GM12878 (cell line): ENCODE measurements at regions not wholly inside any gene's neighbourhood (a gene's known extent, or its start where the extent isn't known, plus 50 kb on each side); places are given as distances from the start of the nearest gene placed in this dataset.

Experiments used
- ATAC-seq: fragments of 200-7000 bp; cut with Tn5 transposase; 3 replicates; pipeline ENCODE4 v1.9.1; 2020; ENCODE audit warnings: mild to moderate bottlenecking, moderate library complexity
- BruUV-seq: library from RNA; stranded (reverse); fragments of 400-500 nt; replicated peaks from 2 replicates; lab custom pipeline; 2021; lab: Mats Ljungman, UMichigan
- CTCF ChIA-PET: fragments of 300-600 bp; sonication (Branson Sonifier 250); formaldehyde crosslinking; extraction: SDS; loops from one replicate; lab custom pipeline; 2021; ENCODE audit warnings: inconsistent platforms; lab: Yijun Ruan, JAX
- POLR2A ChIA-PET: fragments of 350-600 bp; formaldehyde crosslinking; extraction: SDS; loops from one replicate; lab custom pipeline; 2021; ENCODE audit warnings: inconsistent platforms; lab: Charles Lee
- RAD21 ChIA-PET: fragments of 300-600 bp; sonication (Branson Sonifier 250); formaldehyde crosslinking; loops from one replicate; lab custom pipeline; 2023; ENCODE audit warnings: antibody characterized with exemption; ENCODE audit not compliant: unreplicated experiment; lab: Charles Lee
- SMC1A ChIA-PET: fragments of 300-600 bp; sonication (Branson Sonifier 250); formaldehyde crosslinking; loops from one replicate; lab custom pipeline; 2023; ENCODE audit not compliant: unreplicated experiment, uncharacterized antibody; lab: Charles Lee
- DNase-seq: peaks from one replicate; pipeline ENCODE4 v3.0.0-alpha.2; 2011; ENCODE audit warnings: low read depth, low spot score
- FAIRE-seq: peaks from 3 replicates; lab custom pipeline; 2011; peaks lifted over from hg19 to GRCh38; lab: Jason Lieb, UNC
- H2AFZ ChIP-seq: 2 replicates; pipeline ENCODE4 v1.6.0; 2011; ENCODE audit warnings: low read depth, low read length, control low read depth; ENCODE audit not compliant: control insufficient read depth
- H3K27ac ChIP-seq: 2 replicates; pipeline ENCODE4 v1.5.1; 2011; ENCODE audit warnings: control low read depth; ENCODE audit not compliant: control insufficient read depth, insufficient read depth
- H3K27me3 ChIP-seq, 2 experiments: replicated peaks in 1 of 2; 2 replicates each; pipeline versions ENCODE4 v1.6.0 to v1.6.1; 2011; ENCODE audit warnings: low read length in 1 of 2; ENCODE audit not compliant: control insufficient read depth in 2 of 2, insufficient read depth in 2 of 2
- H3K36me3 ChIP-seq, 2 experiments: 2 replicates each; pipeline ENCODE4 v1.5.1; 2011; ENCODE audit warnings: low read length in 1 of 2; ENCODE audit not compliant: control insufficient read depth in 2 of 2, insufficient read depth in 2 of 2
- H3K4me1 ChIP-seq: 2 replicates; pipeline ENCODE4 v1.6.1; 2011; ENCODE audit warnings: mild to moderate bottlenecking, low read length, moderate library complexity, mixed read lengths; ENCODE audit not compliant: control insufficient read depth, insufficient read depth
- H3K4me2 ChIP-seq: 2 replicates; pipeline ENCODE4 v1.6.0; 2011; ENCODE audit warnings: control low read depth; ENCODE audit not compliant: control insufficient read depth, insufficient read depth
- H3K4me3 ChIP-seq: fragments of 200-600 bp; sonication (generic); 2 replicates; pipeline ENCODE4 v1.5.1; 2016
- H3K79me2 ChIP-seq: 2 replicates; pipeline ENCODE4 v1.6.0; 2011; ENCODE audit warnings: low read length; ENCODE audit not compliant: control insufficient read depth, insufficient read depth
- H3K9ac ChIP-seq: 2 replicates; pipeline ENCODE4 v1.8.0; 2011; ENCODE audit warnings: low read length, control low read depth, mixed read lengths; ENCODE audit not compliant: control insufficient read depth, insufficient read depth
- H3K9me3 ChIP-seq: replicated peaks from 3 replicates; pipeline ENCODE4 v1.5.1; 2011; ENCODE audit warnings: mild to moderate bottlenecking, low read length; ENCODE audit not compliant: control insufficient read depth, insufficient read depth
- H4K20me1 ChIP-seq: 2 replicates; pipeline ENCODE4 v1.6.0; 2011; ENCODE audit not compliant: control insufficient read depth, insufficient read depth
- ASH2L ChIP-seq: fragments of 300-600, 200-600 bp; sonication (generic); IDR thresholded peaks from 2 replicates; pipeline ENCODE4 v1.6.1; 2017; ENCODE audit warnings: low read depth, mild to moderate bottlenecking, borderline replicate concordance
- BCL3 ChIP-seq: IDR thresholded peaks from 2 replicates; pipeline ENCODE4 v1.6.1; 2011; ENCODE audit warnings: borderline replicate concordance, low read depth, mild to moderate bottlenecking, moderate library complexity, low read length; ENCODE audit not compliant: insufficient read depth, poor library complexity, severe bottlenecking
- BMI1 ChIP-seq: fragments of 450-650 bp; IDR thresholded peaks from 2 replicates; pipeline ENCODE4 v1.6.1; 2016; ENCODE audit warnings: mild to moderate bottlenecking, moderate library complexity, borderline replicate concordance
- ELK1 ChIP-seq: IDR thresholded peaks from 2 replicates; pipeline ENCODE4 v1.6.1; 2012; ENCODE audit warnings: low read depth, low read length, improper control_type of control experiment
- EP300 ChIP-seq, 2 experiments: fragments of 150-350 bp in 1 of 2; IDR thresholded peaks; 2 replicates each; pipeline ENCODE4 v1.6.1; 2011 to 2012; ENCODE audit warnings: low read depth in 2 of 2, low read length in 2 of 2, borderline replicate concordance in 1 of 2, improper control_type of control experiment in 1 of 2, inconsistent platforms in 1 of 2; ENCODE audit not compliant: control insufficient read depth in 1 of 2
- EZH2 ChIP-seq: IDR thresholded peaks from 2 replicates; pipeline ENCODE4 v1.6.1; 2012; ENCODE audit warnings: low read depth, mild to moderate bottlenecking, control low read depth, inconsistent platforms, low read length, borderline replicate concordance; ENCODE audit not compliant: control insufficient read depth
- MEF2B ChIP-seq: fragments of 450-650 bp; IDR thresholded peaks from 2 replicates; pipeline ENCODE4 v1.6.1; 2018; ENCODE audit warnings: mild to moderate bottlenecking, moderate library complexity; ENCODE audit not compliant: partially characterized antibody, poor library complexity, severe bottlenecking
- NFYA ChIP-seq: IDR thresholded peaks from 2 replicates; pipeline ENCODE4 v1.6.1; 2011; ENCODE audit warnings: low read depth, mild to moderate bottlenecking, low read length, improper control_type of control experiment, borderline replicate concordance
- PAX5 ChIP-seq: IDR thresholded peaks from 2 replicates; pipeline ENCODE4 v1.6.1; 2011; ENCODE audit warnings: low read depth, low read length, borderline replicate concordance
- POLR2A ChIP-seq: IDR thresholded peaks from 2 replicates; pipeline ENCODE4 v1.6.1; 2011; ENCODE audit warnings: low read depth, mild to moderate bottlenecking, low read length
- POLR2AphosphoS5 ChIP-seq: IDR thresholded peaks from 2 replicates; pipeline ENCODE4 v1.6.1; 2011; ENCODE audit warnings: mild to moderate bottlenecking, low read length, inconsistent platforms
- POU2F2 ChIP-seq: IDR thresholded peaks from 3 replicates; pipeline ENCODE4 v1.6.1; 2011; ENCODE audit warnings: low read depth, mild to moderate bottlenecking, low read length, borderline replicate concordance
- SIN3A ChIP-seq: IDR thresholded peaks from 2 replicates; pipeline ENCODE4 v1.6.1; 2012; ENCODE audit warnings: low read depth, low read length, improper control_type of control experiment
- SIX5 ChIP-seq: IDR thresholded peaks from 2 replicates; pipeline ENCODE4 v1.6.1; 2011; ENCODE audit warnings: mild to moderate bottlenecking, low read depth, low read length, moderate library complexity; ENCODE audit not compliant: severe bottlenecking
- SMAD1 ChIP-seq: fragments of 450-650 bp; IDR thresholded peaks from 2 replicates; pipeline ENCODE4 v1.6.1; 2018; ENCODE audit warnings: mild to moderate bottlenecking, low read depth; ENCODE audit not compliant: partially characterized antibody
- TARDBP ChIP-seq: IDR thresholded peaks from 2 replicates; pipeline ENCODE4 v1.6.1; 2016; ENCODE audit warnings: borderline replicate concordance
- WRNIP1 ChIP-seq: IDR thresholded peaks from 2 replicates; pipeline ENCODE4 v1.6.1; 2011; ENCODE audit warnings: low read depth, low read length, improper control_type of control experiment, borderline replicate concordance
- WGBS: methylation state at CpG from one replicate; pipeline ENCODE4 v1.1.6; 2016; ENCODE audit warnings: low lambda C conversion rate; ENCODE audit not compliant: insufficient replicate concordance, insufficient coverage; ENCODE audit errors: missing lambda C conversion rate; 5-methylcytosine and 5-hydroxymethylcytosine counted together
- in situ Hi-C: fragments of 300-500 bp; cut with MboI; formaldehyde crosslinking; loops from 9 replicates; pipeline ENCODE4 v1.14.3; 2018; ENCODE audit warnings: mixed read lengths
- intact Hi-C: fragments of 100-400 bp; cut with micrococcal nuclease; formaldehyde crosslinking; loops from one replicate; pipeline ENCODE4 v1.14.2; 2022; ENCODE audit not compliant: unreplicated experiment

DNA sequence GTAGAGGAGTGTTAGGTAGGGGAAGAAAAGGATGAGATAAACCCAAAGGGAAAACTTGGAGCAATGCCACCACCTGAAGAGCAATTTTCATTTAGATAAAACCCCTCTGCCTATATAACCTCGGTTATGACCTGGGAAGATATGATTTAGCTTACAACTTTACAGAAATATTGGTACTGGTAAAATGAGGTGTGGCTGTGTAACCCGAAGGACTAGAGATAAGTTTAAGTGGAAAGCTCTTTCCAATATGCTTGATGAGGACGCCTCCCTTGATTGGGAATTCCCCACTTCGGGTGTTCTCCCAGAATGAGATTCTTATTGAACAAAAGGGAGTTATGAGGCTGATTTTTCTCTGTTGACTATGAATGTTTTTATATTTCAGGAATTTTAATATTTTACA, 109.5 kb upstream of the CDK6 start:
- SMC1A ChIA-PET, result no interaction called here
- POLR2A ChIA-PET, result no interaction called here
- Histone ChIP-seq H3K9me3 (peaks cover 4% of the 10 kb centered on the region), H3K4me2 (no peak overlapping the region), H3K36me3 (no peaks in the 10 kb centered on the region), H3K27ac (no peak overlapping the region), H3K9ac (no peak overlapping the region), H3K4me3 (no peak overlapping the region), H3K27me3 (no peaks in the 10 kb centered on the region), H4K20me1 (no peaks in the 10 kb centered on the region), H3K4me1 (no peaks in the 10 kb centered on the region), H2AFZ (no peak overlapping the region), H3K79me2 (no peaks in the 10 kb centered on the region)
- RAD21 ChIA-PET, result no interaction called here
- FAIRE-seq (no peak), ATAC-seq (no peak), DNase-seq (no peak)
- WGBS, result 47% methylated on average over 4 of the region's 4 CpGs
- intact Hi-C loops (no loop called here), in situ Hi-C loops (no loop called here)
- no peak for TF ChIP-seq POU2F2
- TF ChIP-seq POLR2A, result no peak
- TF ChIP-seq EZH2, result no peak
- no peak for TF ChIP-seq EP300 (IDR thresholded peaks at IDR 0.05; ENCODE audit: borderline replicate concordance in 1 of 2, control insufficient read depth in 1 of 2, low read depth in 2 of 2, low read length in 2 of 2)
- TF ChIP-seq NFYA, result no peak
- TF ChIP-seq WRNIP1, result no peak
- CTCF ChIA-PET, result no interaction called here
- no TSS peak for BruUV-seq

- peaks cover 6% of the 10 kb centered on the region for H3K9me3 ChIP-seq
- ChIA-PET POLR2A (no interaction called here), CTCF (interaction anchor here (0.7 to 1.5 kb wide), 2 partner anchors 10 to 33 kb away, joined by 3 read pairs; no protein-coding TSS in a partner anchor), SMC1A (interaction anchor here (0.9 to 1.4 kb wide), 3 partner anchors 10 to 100 kb away, joined by 3 to 4 read pairs (median 3); no protein-coding TSS in a partner anchor), RAD21 (no interaction called here)
- H3K36me3 ChIP-seq, result no peaks in the 10 kb centered on the region
- no peak for DNase-seq
- H3K9ac ChIP-seq, result no peak overlapping the region
- intact Hi-C loops (no loop called here), in situ Hi-C loops (no loop called here)
- no peak for FAIRE-seq
- no peaks in the 10 kb centered on the region for H3K4me1 ChIP-seq
- H3K4me2 ChIP-seq, result no peak overlapping the region
- no peak for ATAC-seq
- H3K27me3 ChIP-seq, result no peaks in the 10 kb centered on the region
- no TSS peak for BruUV-seq
- H2AFZ ChIP-seq, result no peak overlapping the region
- 63% methylated on average over 6 of the region's 6 CpGs for WGBS
- H3K27ac ChIP-seq, result no peak overlapping the region
- H3K4me3 ChIP-seq, result no peak overlapping the region
- H4K20me1 ChIP-seq, result no peaks in the 10 kb centered on the region
- no peaks in the 10 kb centered on the region for H3K79me2 ChIP-seq
- TF ChIP-seq MEF2B, result no peak
- no peak for TF ChIP-seq SMAD1
- no peak for TF ChIP-seq POLR2AphosphoS5
- no peak for TF ChIP-seq PAX5
- no peak for TF ChIP-seq BCL3
- TF ChIP-seq SIX5, result no peak
- TF ChIP-seq TARDBP, result no peak
- TF ChIP-seq ELK1, result no peak
- TF ChIP-seq ASH2L, result no peak
- no peak for TF ChIP-seq BMI1
- TF ChIP-seq SIN3A, result no peak
These were observed 108.3 kb upstream of the CDK6 start for GRCh38 chr7:92944633-92945032.
